H9 (cell line): ENCODE measurements at regions not wholly inside any gene's neighbourhood (a gene's known extent, or its start where the extent isn't known, plus 50 kb on each side); places are given as distances from the start of the nearest gene placed in this dataset.

Experiments
- DNase-seq: peaks from one replicate; pipeline ENCODE4 v3.0.0-alpha.2; 2017
- H2AFZ ChIP-seq: one replicate; pipeline ENCODE4 v1.6.1; 2013; ENCODE audit warnings: mild to moderate bottlenecking, low read length, control low read depth, moderate library complexity
- H2AK5ac ChIP-seq: 2 replicates; pipeline ENCODE4 v1.6.1; 2013; ENCODE audit warnings: low read length, control low read depth, mixed read lengths; ENCODE audit not compliant: insufficient read length
- H2BK120ac ChIP-seq: one replicate; pipeline ENCODE4 v1.6.1; 2013; ENCODE audit warnings: low read depth, mild to moderate bottlenecking, low read length, control low read depth, inconsistent platforms; ENCODE audit not compliant: poor library complexity, severe bottlenecking
- H2BK12ac ChIP-seq: 2 replicates; pipeline ENCODE4 v1.6.1; 2013; ENCODE audit warnings: low read length, control low read depth, mixed read lengths, low read depth; ENCODE audit not compliant: insufficient read length
- H2BK15ac ChIP-seq: 2 replicates; pipeline ENCODE4 v1.6.1; 2013; ENCODE audit warnings: low read depth, low read length, control low read depth
- H2BK20ac ChIP-seq: one replicate; pipeline ENCODE4 v1.6.1; 2013; ENCODE audit warnings: low read depth, mild to moderate bottlenecking, low read length, control low read depth, inconsistent platforms; ENCODE audit not compliant: poor library complexity, severe bottlenecking
- H2BK5ac ChIP-seq: 2 replicates; pipeline ENCODE4 v1.6.1; 2013; ENCODE audit warnings: low read length, control low read depth, mixed read lengths; ENCODE audit not compliant: insufficient read length
- H3K14ac ChIP-seq: 2 replicates; pipeline ENCODE4 v1.6.1; 2013; ENCODE audit warnings: low read length, control low read depth; ENCODE audit not compliant: insufficient read depth
- H3K18ac ChIP-seq: 2 replicates; pipeline ENCODE4 v1.6.1; 2013; ENCODE audit warnings: low read depth, mild to moderate bottlenecking, mixed read lengths, low read length, control low read depth; ENCODE audit not compliant: insufficient read length
- H3K23ac ChIP-seq: 2 replicates; pipeline ENCODE4 v1.6.1; 2013; ENCODE audit warnings: low read length, control low read depth, mixed read lengths, low read depth; ENCODE audit not compliant: insufficient read length
- H3K23me2 ChIP-seq: 2 replicates; pipeline ENCODE4 v1.6.1; 2013; ENCODE audit warnings: low read depth, mild to moderate bottlenecking, mixed read lengths, low read length, control low read depth; ENCODE audit not compliant: insufficient read length, poor library complexity, severe bottlenecking
- H3K27ac ChIP-seq: 2 replicates; pipeline ENCODE4 v1.5.1; 2013; ENCODE audit warnings: low read length, control low read depth, mixed read lengths, low read depth; ENCODE audit not compliant: insufficient read length
- H3K27me3 ChIP-seq: 2 replicates; pipeline ENCODE4 v1.6.1; 2013; ENCODE audit warnings: low read length, control low read depth, inconsistent platforms; ENCODE audit not compliant: insufficient read depth
- H3K4ac ChIP-seq: 2 replicates; pipeline ENCODE4 v1.6.1; 2013; ENCODE audit warnings: low read depth, mild to moderate bottlenecking, control low read depth, inconsistent platforms, low read length, moderate library complexity
- H3K4me1 ChIP-seq: 2 replicates; pipeline ENCODE4 v1.6.1; 2013; ENCODE audit warnings: low read length, control low read depth, inconsistent platforms; ENCODE audit not compliant: insufficient read depth
- H3K4me2 ChIP-seq: 2 replicates; pipeline ENCODE4 v1.6.1; 2013; ENCODE audit warnings: low read length, control low read depth, mixed read lengths; ENCODE audit not compliant: insufficient read length, insufficient read depth
- H3K56ac ChIP-seq: 2 replicates; pipeline ENCODE4 v1.6.1; 2013; ENCODE audit warnings: low read depth, mild to moderate bottlenecking, mixed read lengths, low read length, control low read depth; ENCODE audit not compliant: insufficient read length
- H3K79me1 ChIP-seq: 2 replicates; pipeline ENCODE4 v1.6.1; 2013; ENCODE audit warnings: low read depth, mild to moderate bottlenecking, moderate library complexity, low read length, control low read depth, inconsistent platforms; ENCODE audit not compliant: insufficient read depth, poor library complexity, severe bottlenecking
- H3K79me2 ChIP-seq: 2 replicates; pipeline ENCODE4 v1.6.1; 2013; ENCODE audit warnings: low read length, control low read depth, inconsistent platforms; ENCODE audit not compliant: insufficient read depth
- H3K9ac ChIP-seq: 2 replicates; pipeline ENCODE4 v1.6.1; 2013; ENCODE audit warnings: low read length, control low read depth, mixed read lengths; ENCODE audit not compliant: insufficient read length; ENCODE audit errors: extremely low read depth
- H3K9me3 ChIP-seq: one replicate; pipeline ENCODE4 v1.6.1; 2013; ENCODE audit warnings: low read depth, low read length, inconsistent platforms; ENCODE audit not compliant: control insufficient read depth
- H3T11ph ChIP-seq: one replicate; pipeline ENCODE4 v1.6.1; 2013; ENCODE audit warnings: mild to moderate bottlenecking, low read length, control low read depth, inconsistent platforms
- H4K20me1 ChIP-seq: one replicate; pipeline ENCODE4 v1.6.1; 2013; ENCODE audit not compliant: control insufficient read depth, insufficient read length, insufficient read depth
- H4K5ac ChIP-seq: 2 replicates; pipeline ENCODE4 v1.6.1; 2013; ENCODE audit warnings: low read depth, mild to moderate bottlenecking, mixed read lengths, low read length, control low read depth; ENCODE audit not compliant: insufficient read length
- H4K8ac ChIP-seq: replicated peaks from 2 replicates; pipeline ENCODE4 v1.6.1; 2013; ENCODE audit warnings: low read length, control low read depth, mixed read lengths, low read depth; ENCODE audit not compliant: insufficient read length
- H4K91ac ChIP-seq: 2 replicates; pipeline ENCODE4 v1.6.1; 2013; ENCODE audit warnings: low read depth, mild to moderate bottlenecking, moderate library complexity, mixed read lengths, low read length, control low read depth; ENCODE audit not compliant: insufficient read length
- H3K27ac Mint-ChIP-seq, 3 experiments: 2 replicates in 2 of 3; 3 replicates in 1 of 3; pipeline ENCODE4 v1.8.0; 2020 to 2021; ENCODE audit warnings: mixed read lengths in 3 of 3, mild to moderate bottlenecking in 1 of 3, moderate library complexity in 1 of 3
- H3K27me3 Mint-ChIP-seq: 2 replicates; pipeline ENCODE4 v1.8.0; 2021; ENCODE audit warnings: low read depth, mild to moderate bottlenecking, moderate library complexity, mixed read lengths
- H3K36me3 Mint-ChIP-seq, 3 experiments: 2 replicates in 2 of 3; 3 replicates in 1 of 3; pipeline ENCODE4 v1.8.0; 2020 to 2021; ENCODE audit warnings: low read depth in 3 of 3, mixed read lengths in 3 of 3; ENCODE audit not compliant: insufficient read depth in 1 of 3
- H3K4me1 Mint-ChIP-seq, 2 experiments: 2 replicates each; pipeline ENCODE4 v1.8.0; 2020; ENCODE audit warnings: mixed read lengths in 2 of 2
- H3K4me3 Mint-ChIP-seq, 2 experiments: 2 replicates in 1 of 2; 3 replicates in 1 of 2; pipeline ENCODE4 v1.8.0; 2020 to 2021; ENCODE audit warnings: mild to moderate bottlenecking in 2 of 2, mixed read lengths in 2 of 2, moderate library complexity in 1 of 2
- H3K9me3 Mint-ChIP-seq, 2 experiments: 2 replicates in 1 of 2; 3 replicates in 1 of 2; pipeline ENCODE4 v1.8.0; 2020; ENCODE audit warnings: mild to moderate bottlenecking in 2 of 2, mixed read lengths in 2 of 2, moderate library complexity in 1 of 2
- CTCF ChIP-seq: fragments of 200-600 bp; sonication (generic); conservative IDR thresholded peaks from 3 replicates; pipeline ENCODE4 v1.8.0; 2021; ENCODE audit warnings: antibody characterized with exemption, mild to moderate bottlenecking
- WGBS: extraction: QIAGEN DNeasy Blood & Tissue Kit; methylation state at CpG from one replicate; pipeline ENCODE4 v1.1.7; 2013; ENCODE audit warnings: missing lambda C conversion rate, low lambda C conversion rate, mixed read lengths; ENCODE audit not compliant: insufficient read length; ENCODE audit errors: extremely low coverage; 5-methylcytosine and 5-hydroxymethylcytosine counted together

- peaks cover 4% of the 10 kb centered on the region; the same call in 1 of the 2 replicates for H3K4me1 ChIP-seq
- no peak for DNase-seq
- no peak overlapping the region for H2BK120ac ChIP-seq
- peaks cover 9% of the 10 kb centered on the region; the same call in 1 of the 2 replicates for H3K27me3 ChIP-seq
- H3K4ac ChIP-seq = no peak overlapping the region
- no peaks in the 10 kb centered on the region for H3K79me2 ChIP-seq
- H2BK15ac ChIP-seq = no peak overlapping the region
- H2BK12ac ChIP-seq = no peak overlapping the region
- no peak for TF ChIP-seq CTCF
- no peak overlapping the region for H3K56ac ChIP-seq
- no peak overlapping the region for H3K27ac Mint-ChIP-seq
- H2AK5ac ChIP-seq = no peak overlapping the region
- H4K5ac ChIP-seq = no peak overlapping the region
- no peaks in the 10 kb centered on the region for H3K23me2 ChIP-seq
- H3K9ac ChIP-seq = no peak overlapping the region
- H3K9me3 Mint-ChIP-seq = peaks cover 0 to 3% of the 10 kb centered on the region in 2 experiments; a peak in 2 of 5 replicates
- H3K18ac ChIP-seq = no peak overlapping the region
- H3K23ac ChIP-seq = no peak overlapping the region
- no peak overlapping the region for H3K4me2 ChIP-seq
- no peak overlapping the region for H2BK20ac ChIP-seq
- H3K4me3 Mint-ChIP-seq = no peak overlapping the region
- H3K9me3 ChIP-seq = no peaks in the 10 kb centered on the region
- H3K27ac ChIP-seq = no peak overlapping the region
- no peak overlapping the region for H3K14ac ChIP-seq
- no peaks in the 10 kb centered on the region for H3K79me1 ChIP-seq
- no peaks in the 10 kb centered on the region for H4K20me1 ChIP-seq
- WGBS = no CpG with 5 or more reads among the region's 21 CpGs
- H3K27me3 Mint-ChIP-seq = peaks cover 41% of the 10 kb centered on the region
- H4K8ac ChIP-seq = no peak overlapping the region
- H3K36me3 Mint-ChIP-seq = no peaks in the 10 kb centered on the region
- H3K4me1 Mint-ChIP-seq = peaks cover 34% of the 10 kb centered on the region in 2 experiments
- no peak overlapping the region for H2AFZ ChIP-seq
- no peak overlapping the region for H2BK5ac ChIP-seq
- H4K91ac ChIP-seq = no peak overlapping the region
- no peak overlapping the region for H3T11ph ChIP-seq
Measured at GRCh38 chr22:49446759-49447710, 380.6 kb downstream of the BRD1 start.
